ENCODE measurements at regions not wholly inside any gene's neighbourhood (a gene's known extent, or its start where the extent isn't known, plus 50 kb on each side); places are given as distances from the start of the nearest gene placed in this dataset.

GRCh38 chr3:18775501-18775900, 350.4 kb upstream of the SATB1 start:
- DNase-seq (ENCODE audit: low read depth in 2 of 2) = no peak

- DNase-seq (ENCODE audit: low read depth in 2 of 2) = no peak
Observed at GRCh38 chr3:18774319-18775088, 349.4 kb upstream of the SATB1 start.

- DNase-seq (ENCODE audit: low read depth in 2 of 2) = no peak
Observed at GRCh38 chr3:18772699-18773305, 347.7 kb upstream of the SATB1 start.

- no peak for DNase-seq (ENCODE audit: low read depth in 2 of 2)
Observed at GRCh38 chr3:18771931-18772330, 346.8 kb upstream of the SATB1 start.

- no peak for DNase-seq (ENCODE audit: low read depth in 2 of 2)
Observed at GRCh38 chr3:18770800-18771199, 345.7 kb upstream of the SATB1 start.

GRCh38 chr3:18767756-18768303, 342.7 kb upstream of the SATB1 start:
- no peak for DNase-seq (ENCODE audit: low read depth in 2 of 2)

- no peak for DNase-seq (ENCODE audit: low read depth in 2 of 2)
Observed at GRCh38 chr3:18766974-18767373, 341.8 kb upstream of the SATB1 start.

GRCh38 chr3:18765662-18766061, 340.5 kb upstream of the SATB1 start:
- no peak for DNase-seq (ENCODE audit: low read depth in 2 of 2)

- DNase-seq (ENCODE audit: low read depth in 2 of 2) = no peak
Observed at GRCh38 chr3:18765161-18765560, 340.0 kb upstream of the SATB1 start.

- DNase-seq (ENCODE audit: low read depth in 2 of 2) = no peak
Observed at GRCh38 chr3:18761530-18761929, 336.4 kb upstream of the SATB1 start.

GRCh38 chr3:18758047-18758704, 333.0 kb upstream of the SATB1 start:
- DNase-seq (ENCODE audit: low read depth in 2 of 2) = peak in 1 of 2 donors; percentile 0

- no peak for DNase-seq (ENCODE audit: low read depth in 2 of 2)
Observed at GRCh38 chr3:18757476-18757875, 332.3 kb upstream of the SATB1 start.

- no peak for DNase-seq (ENCODE audit: low read depth in 2 of 2)
Observed at GRCh38 chr3:18752273-18752934, 327.3 kb upstream of the SATB1 start.

- no peak for DNase-seq (ENCODE audit: low read depth in 2 of 2)
Observed at GRCh38 chr3:18751514-18751913, 326.4 kb upstream of the SATB1 start.

GRCh38 chr3:18747383-18747782, 322.2 kb upstream of the SATB1 start:
- DNase-seq (ENCODE audit: low read depth in 2 of 2) = no peak

- DNase-seq (ENCODE audit: low read depth in 2 of 2) = no peak
Observed at GRCh38 chr3:18745472-18745871, 320.3 kb upstream of the SATB1 start.

- no peak for DNase-seq (ENCODE audit: low read depth in 2 of 2)
Observed at GRCh38 chr3:18744472-18744871, 319.3 kb upstream of the SATB1 start.

- no peak for DNase-seq (ENCODE audit: low read depth in 2 of 2)
Observed at GRCh38 chr3:18743761-18744160, 318.6 kb upstream of the SATB1 start.

- no peak for DNase-seq (ENCODE audit: low read depth in 2 of 2)
Observed at GRCh38 chr3:18740631-18741583, 315.8 kb upstream of the SATB1 start.

GRCh38 chr3:18739099-18739433, 313.9 kb upstream of the SATB1 start:
- no peak for DNase-seq (ENCODE audit: low read depth in 2 of 2)

Data from lung microvascular endothelial cell (primary cell).